HepG2 (cell line): ENCODE measurements at regions not wholly inside any gene's neighbourhood (a gene's known extent, or its start where the extent isn't known, plus 50 kb on each side); places are given as distances from the start of the nearest gene placed in this dataset.

Experiments
- ATAC-seq: fragments of 200-7000 bp; cut with Tn5 transposase; 3 replicates; pipeline ENCODE4 v1.9.1; 2020; ENCODE audit warnings: mild to moderate bottlenecking, moderate library complexity
- BruUV-seq: library from RNA; stranded (reverse); fragments of 400-500 nt; replicated peaks from 2 replicates; lab custom pipeline; 2021; lab: Mats Ljungman, UMichigan
- CTCF ChIA-PET: fragments of 300-600 bp; formaldehyde crosslinking; extraction: SDS; loops from one replicate; lab custom pipeline; 2021; ENCODE audit warnings: low total read pairs, inconsistent platforms, low intra/inter-chr PET ratio; lab: Yijun Ruan, JAX
- POLR2A ChIA-PET: fragments of 350-600 bp; sonication (Branson Sonifier 250); formaldehyde crosslinking; loops from one replicate; lab custom pipeline; 2020; ENCODE audit warnings: antibody characterized with exemption, inconsistent platforms; lab: Yijun Ruan, JAX
- DNase-seq: peaks from one replicate; pipeline ENCODE4 v3.0.0-alpha.2; 2015; ENCODE audit warnings: low spot score
- FAIRE-seq: peaks from 3 replicates; lab custom pipeline; 2011; peaks lifted over from hg19 to GRCh38; lab: Jason Lieb, UNC
- H2AFZ ChIP-seq: one replicate; pipeline ENCODE4 v1.6.1; 2011; ENCODE audit warnings: low read length, inconsistent platforms
- H3K27ac ChIP-seq: fragments of 300-600 bp; 3 replicates; pipeline ENCODE4 v1.8.0; 2011; ENCODE audit warnings: mixed run types, mild to moderate bottlenecking, mixed read lengths, low read length, inconsistent platforms; ENCODE audit not compliant: insufficient read depth; ENCODE audit errors: extremely low read length
- H3K27me3 ChIP-seq, 2 experiments: fragments of 200-600 bp in 1 of 2; 2 replicates in 1 of 2; 3 replicates in 1 of 2; pipeline versions ENCODE4 v1.6.0 to v1.8.0; 2011; ENCODE audit warnings: low read length in 2 of 2, mild to moderate bottlenecking in 2 of 2, moderate library complexity in 2 of 2, inconsistent platforms in 1 of 2; ENCODE audit not compliant: insufficient read depth in 2 of 2, control insufficient read depth in 1 of 2
- H3K36me3 ChIP-seq, 2 experiments: fragments of 200-600 bp in 1 of 2; replicated peaks in 1 of 2; 2 replicates in 1 of 2; 3 replicates in 1 of 2; pipeline versions ENCODE4 v1.5.1 to v1.8.0; 2011; ENCODE audit warnings: low read length in 2 of 2, inconsistent platforms in 1 of 2; ENCODE audit not compliant: insufficient read depth in 2 of 2, control insufficient read depth in 1 of 2
- H3K4me1 ChIP-seq: 2 replicates; pipeline ENCODE4 v1.5.1; 2012; ENCODE audit warnings: low read length, inconsistent platforms; ENCODE audit not compliant: insufficient read depth
- H3K4me2 ChIP-seq: 2 replicates; pipeline ENCODE4 v1.6.0; 2011; ENCODE audit warnings: low read depth, low read length, inconsistent platforms
- H3K4me3 ChIP-seq, 3 experiments: fragments of 200-600 bp in 1 of 3; sonication (generic), shearing (Covaris generic) in 1 of 3; replicated peaks in 1 of 3; 2 replicates each; pipeline ENCODE4 v1.5.1; 2011 to 2016; ENCODE audit warnings: low read length in 3 of 3, inconsistent platforms in 2 of 3, low read depth in 2 of 3, mild to moderate bottlenecking in 2 of 3, control low read depth in 1 of 3, mixed read lengths in 1 of 3; ENCODE audit not compliant: insufficient read depth in 1 of 3
- H3K79me2 ChIP-seq: one replicate; pipeline ENCODE4 v1.6.1; 2011; ENCODE audit warnings: low read length, inconsistent platforms; ENCODE audit not compliant: insufficient read depth
- H3K9ac ChIP-seq: 2 replicates; pipeline ENCODE4 v1.6.0; 2011; ENCODE audit warnings: mild to moderate bottlenecking, low read depth, low read length, inconsistent platforms; ENCODE audit not compliant: insufficient read depth
- H3K9me3 ChIP-seq: 2 replicates; pipeline ENCODE4 v1.5.1; 2012; ENCODE audit warnings: mild to moderate bottlenecking, low read length
- H4K20me1 ChIP-seq: 2 replicates; pipeline ENCODE4 v1.6.0; 2011; ENCODE audit warnings: inconsistent platforms, mild to moderate bottlenecking, low read length, moderate library complexity; ENCODE audit not compliant: insufficient read depth
- AHR ChIP-seq: IDR thresholded peaks from 2 replicates; pipeline ENCODE4 v1.6.1; 2018; ENCODE audit warnings: missing genetic modification reagents, missing compliant biosample characterization
- ATF7 ChIP-seq, 2 experiments: fragments of 450-650 bp in 1 of 2; sonication (generic) in 1 of 2; formaldehyde crosslinking in 1 of 2; IDR thresholded peaks; 2 replicates each; pipeline versions ENCODE4 v1.4.0 to v1.6.1; 2016 to 2020; ENCODE audit warnings: antibody characterized with exemption in 1 of 2, mild to moderate bottlenecking in 1 of 2, missing genetic modification reagents in 1 of 2
- ZNF570 ChIP-seq: sonication (generic); formaldehyde crosslinking; IDR thresholded peaks from 2 replicates; pipeline ENCODE4 v1.4.0; 2020; ENCODE audit warnings: mild to moderate bottlenecking, missing genetic modification reagents, borderline replicate concordance
- WGBS: methylation state at CpG from one replicate; pipeline ENCODE4 v1.1.6; 2017; ENCODE audit warnings: low lambda C conversion rate; 5-methylcytosine and 5-hydroxymethylcytosine counted together
- in situ Hi-C: cut with HindIII; loops from 2 replicates; pipeline ENCODE4 v1.10.0; 2017; ENCODE audit warnings: low pct_unique_long_range_greater_than_20kb; ENCODE audit not compliant: extremely low pct_ligation_motif_present
- intact Hi-C: fragments of 100-400 bp; cut with micrococcal nuclease; formaldehyde crosslinking; loops from one replicate; pipeline ENCODE4 v1.10.0; 2022; ENCODE audit not compliant: unreplicated experiment
- TF ChIP-seq, protein P1 (sequence below): fragments of 450-650 bp; IDR thresholded peaks from 2 replicates; pipeline ENCODE4 v1.6.1; 2016

DNA sequence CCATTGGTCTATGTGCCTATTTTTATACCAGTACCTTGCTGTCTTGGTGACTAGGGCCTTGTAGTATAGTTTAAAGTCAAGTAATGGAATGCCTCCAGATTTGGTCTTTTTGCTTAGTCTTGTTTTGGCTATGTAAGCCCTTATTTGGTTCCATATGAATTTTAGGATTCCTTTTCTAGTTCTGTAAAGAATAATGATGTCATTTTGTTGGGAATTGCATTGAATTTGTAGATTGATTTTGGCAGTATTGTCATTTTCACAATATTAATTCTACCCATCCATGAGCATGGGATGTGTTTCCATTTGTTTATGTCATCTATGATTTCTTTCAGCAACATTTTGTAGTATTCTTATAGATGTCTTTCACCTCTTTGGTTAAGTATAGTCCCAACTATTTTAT lies 96.4 kb upstream of the PAK5 start:
- H2AFZ ChIP-seq: no peak overlapping the region
- FAIRE-seq (no peak), DNase-seq (no peak), ATAC-seq (no peak)
- no peaks in the 10 kb centered on the region for H4K20me1 ChIP-seq
- no peaks in the 10 kb centered on the region for H3K4me1 ChIP-seq
- no peaks in the 10 kb centered on the region for H3K9me3 ChIP-seq
- no TSS peak for BruUV-seq
- TF ChIP-seq ATF7 (IDR thresholded peaks at IDR 0.05) (peak; percentile 91), ATF7 (CRISPR knock-in tag; IDR thresholded peaks at IDR 0.05) (no peak), ZNF570 (no peak)
- no peak overlapping the region for H3K4me3 ChIP-seq
- in situ Hi-C loops: no loop called here
- H3K27me3 ChIP-seq: no peaks in the 10 kb centered on the region
- no peak overlapping the region for H3K4me2 ChIP-seq
- no peak overlapping the region for H3K9ac ChIP-seq
- H3K36me3 ChIP-seq: no peaks in the 10 kb centered on the region
- POLR2A ChIA-PET: no interaction called here
- H3K27ac ChIP-seq: no peak overlapping the region
- intact Hi-C loops: no loop called here
- H3K79me2 ChIP-seq: no peaks in the 10 kb centered on the region
- CTCF ChIA-PET: no interaction called here

DNA sequence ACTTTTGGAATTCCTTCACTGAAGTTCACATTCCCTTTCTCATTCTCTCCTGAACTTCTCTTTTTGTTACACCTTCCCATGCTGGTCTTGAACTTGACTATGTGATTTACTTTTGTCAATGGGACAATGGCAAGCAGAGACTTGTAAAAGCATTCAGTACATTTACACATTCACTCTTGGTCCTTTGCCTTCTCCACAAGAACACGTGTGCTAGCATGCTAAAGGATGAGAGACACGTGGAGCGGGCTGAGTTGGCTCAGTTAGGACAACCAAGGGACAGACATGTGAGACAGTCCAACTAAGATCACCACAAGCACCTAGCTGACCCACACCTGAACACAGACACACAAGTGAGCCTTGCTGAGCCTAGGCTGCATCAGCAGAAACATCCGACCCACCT lies 91.3 kb upstream of the PAK5 start:
- H3K9ac ChIP-seq: no peak overlapping the region
- ChIA-PET POLR2A (no interaction called here), CTCF (no interaction called here)
- no peak for FAIRE-seq
- DNase-seq: no peak
- no peak overlapping the region for H3K4me3 ChIP-seq
- ATAC-seq: no peak
- no peak overlapping the region for H3K27ac ChIP-seq
- no peak for TF ChIP-seq AHR (CRISPR knock-in tag)
- TF ChIP-seq, protein P1, sequence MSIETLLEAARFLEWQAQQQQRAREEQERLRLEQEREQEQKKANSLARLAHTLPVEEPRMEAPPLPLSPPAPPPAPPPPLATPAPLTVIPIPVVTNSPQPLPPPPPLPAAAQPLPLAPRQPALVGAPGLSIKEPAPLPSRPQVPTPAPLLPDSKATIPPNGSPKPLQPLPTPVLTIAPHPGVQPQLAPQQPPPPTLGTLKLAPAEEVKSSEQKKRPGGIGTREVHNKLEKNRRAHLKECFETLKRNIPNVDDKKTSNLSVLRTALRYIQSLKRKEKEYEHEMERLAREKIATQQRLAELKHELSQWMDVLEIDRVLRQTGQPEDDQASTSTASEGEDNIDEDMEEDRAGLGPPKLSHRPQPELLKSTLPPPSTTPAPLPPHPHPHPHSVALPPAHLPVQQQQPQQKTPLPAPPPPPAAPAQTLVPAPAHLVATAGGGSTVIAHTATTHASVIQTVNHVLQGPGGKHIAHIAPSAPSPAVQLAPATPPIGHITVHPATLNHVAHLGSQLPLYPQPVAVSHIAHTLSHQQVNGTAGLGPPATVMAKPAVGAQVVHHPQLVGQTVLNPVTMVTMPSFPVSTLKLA: peak; percentile 100
- no TSS peak for BruUV-seq
- no peaks in the 10 kb centered on the region for H3K36me3 ChIP-seq
- H4K20me1 ChIP-seq: no peaks in the 10 kb centered on the region
- no peak overlapping the region for H2AFZ ChIP-seq
- under 1% methylated on average over 4 of the region's 4 CpGs for WGBS
- in situ Hi-C loops: no loop called here
- no peaks in the 10 kb centered on the region for H3K27me3 ChIP-seq
- intact Hi-C loops: no loop called here
- H3K4me2 ChIP-seq: no peak overlapping the region
- H3K9me3 ChIP-seq: no peaks in the 10 kb centered on the region
- H3K4me1 ChIP-seq: no peaks in the 10 kb centered on the region
- H3K79me2 ChIP-seq: no peaks in the 10 kb centered on the region
